ENCODE measurements at regions not wholly inside any gene's neighbourhood (a gene's known extent, or its start where the extent isn't known, plus 50 kb on each side); places are given as distances from the start of the nearest gene placed in this dataset.

- no peak overlapping the region for H2AFZ ChIP-seq (replicated peaks; ENCODE audit: low read length, poor library complexity)
- H3K9ac ChIP-seq (ENCODE audit: low read depth, low read length): no peak overlapping the region
- in situ Hi-C loops (cut with MboI; ENCODE audit: low sequenced_read_pairs) (no loop called here), intact Hi-C loops (cut with micrococcal nuclease) (no loop called here), dilution Hi-C loops (cut with HindIII; ENCODE audit: low sequenced_read_pairs, unreplicated experiment) (no loop called here)
- H3K56ac ChIP-seq (ENCODE audit: extremely low read depth, insufficient read depth, low read length): no peak overlapping the region
- H3K79me1 ChIP-seq (ENCODE audit: low read depth in 1 of 2, low read length in 2 of 2): no peaks in the 10 kb centered on the region
- H3K14ac ChIP-seq (replicated peaks; ENCODE audit: low read depth, low read length): no peak overlapping the region
- H3K27me3 ChIP-seq (ENCODE audit: control insufficient read depth, insufficient read depth, low read length): no peaks in the 10 kb centered on the region
- no peaks in the 10 kb centered on the region for H3K9me3 ChIP-seq (ENCODE audit: control insufficient read depth, insufficient read depth, low read length)
- no peak overlapping the region for H2BK15ac ChIP-seq (ENCODE audit: low read depth, low read length)
- H3K9me1 ChIP-seq (ENCODE audit: insufficient read depth, low read length): no peaks in the 10 kb centered on the region
- no peak overlapping the region for H3K4me2 ChIP-seq (ENCODE audit: low read depth, low read length)
- TF ChIP-seq BHLHE40 (IDR thresholded peaks at IDR 0.05; ENCODE audit: low read depth, low read length) (no peak), ELK1 (IDR thresholded peaks at IDR 0.05; ENCODE audit: borderline replicate concordance, low read depth, low read length) (no peak), RAD21 (IDR thresholded peaks at IDR 0.05; ENCODE audit: low read length) (no peak), SMC3 (IDR thresholded peaks at IDR 0.05; ENCODE audit: low read depth, low read length) (no peak), RFX5 (IDR thresholded peaks at IDR 0.05; ENCODE audit: low read depth, low read length) (no peak), CTCF (conservative IDR thresholded peaks at IDR 0.05; ENCODE audit: low read depth, low read length) (no peak), FOS (IDR thresholded peaks at IDR 0.05; ENCODE audit: low read depth, low read length) (no peak), MAZ (IDR thresholded peaks at IDR 0.05; ENCODE audit: borderline replicate concordance, low read depth, low read length) (no peak), USF2 (IDR thresholded peaks at IDR 0.05; ENCODE audit: low read depth, low read length) (no peak), NFE2L2 (IDR thresholded peaks at IDR 0.05; ENCODE audit: low read depth, low read length) (no peak), POLR2A (IDR thresholded peaks at IDR 0.05; ENCODE audit: low read depth, low read length) (no peak), MXI1 (IDR thresholded peaks at IDR 0.05; ENCODE audit: borderline replicate concordance, low read depth, low read length) (no peak), CEBPB (IDR thresholded peaks at IDR 0.05; ENCODE audit: low read depth, low read length) (no peak), CHD1 (IDR thresholded peaks at IDR 0.05; ENCODE audit: low read depth, low read length) (no peak), MAFK (IDR thresholded peaks at IDR 0.05; ENCODE audit: low read depth, low read length) (no peak), RCOR1 (IDR thresholded peaks at IDR 0.05; ENCODE audit: insufficient replicate concordance, low read length) (no peak)
- no peaks in the 10 kb centered on the region for H3K36me3 ChIP-seq (ENCODE audit: control insufficient read depth, insufficient read depth, low read length)
- H3K4me3 ChIP-seq (ENCODE audit: insufficient read depth, low read depth, low read length): no peak overlapping the region
- H2BK20ac ChIP-seq (ENCODE audit: low read depth, low read length): no peak overlapping the region
- no peak overlapping the region for H4K5ac ChIP-seq (ENCODE audit: low read depth, low read length)
- ChIA-PET CTCF (no interaction called here), POLR2A (ENCODE audit: unreplicated experiment) (no interaction called here)
- H2AK9ac ChIP-seq (replicated peaks; ENCODE audit: low read depth, low read length, poor library complexity): no peak overlapping the region
- H4K8ac ChIP-seq (ENCODE audit: low read depth in 2 of 2, low read length in 2 of 2): no peak overlapping the region
- no peak overlapping the region for H3K4ac ChIP-seq (ENCODE audit: low read depth, low read length)
- no peak overlapping the region for H2AK5ac ChIP-seq (ENCODE audit: low read depth, low read length)
- no peak overlapping the region for H4K91ac ChIP-seq (ENCODE audit: insufficient read depth, low read depth, low read length)
- no peaks in the 10 kb centered on the region for H3K4me1 ChIP-seq (ENCODE audit: control insufficient read depth, insufficient read depth, low read length)
- H3K23ac ChIP-seq (ENCODE audit: low read depth, low read length): no peak overlapping the region
- DNase-seq: no peak
- no CpG with 5 or more reads among the region's 2 CpGs for WGBS, 2 experiments (ENCODE audit: extremely low coverage in 2 of 2, insufficient read length in 1 of 2)
- H3K27ac ChIP-seq (ENCODE audit: insufficient read depth, low read length): no peak overlapping the region
- BruUV-seq (replicated peaks): no TSS peak
- no peak for ATAC-seq (ENCODE audit: low read depth)
- no peak overlapping the region for H2BK5ac ChIP-seq (ENCODE audit: low read depth, low read length, poor library complexity, severe bottlenecking)
- no peak overlapping the region for H2BK120ac ChIP-seq (ENCODE audit: low read depth, low read length)
- H4K20me1 ChIP-seq (ENCODE audit: insufficient read depth, low read length): no peaks in the 10 kb centered on the region
- no peak overlapping the region for H3K18ac ChIP-seq (ENCODE audit: low read depth, low read length)
Observed at GRCh38 chr4:136931781-136932180, 600.5 kb downstream of the PCDH18 start.

Measured in IMR-90 (cell line).